IgD-negative memory B cell (primary cell): ENCODE measurements at regions not wholly inside any gene's neighbourhood (a gene's known extent, or its start where the extent isn't known, plus 50 kb on each side); places are given as distances from the start of the nearest gene placed in this dataset.
"Not testable (repeated sequence)": the region's sequence is repeated elsewhere in the genome, so short reads cannot be mapped to it uniquely, and the experiment has no call there.

Experiments
- H3K27ac Mint-ChIP-seq, 3 donors: one replicate each; pipeline ENCODE4 v1.8.0; 2020 to 2022; ENCODE audit warnings: mild to moderate bottlenecking in 3 of 3, mixed read lengths in 3 of 3, moderate library complexity in 1 of 3
- H3K27me3 Mint-ChIP-seq: one replicate; pipeline ENCODE4 v1.8.0; 2021; ENCODE audit warnings: mixed read lengths
- H3K36me3 Mint-ChIP-seq: one replicate; pipeline ENCODE4 v1.8.0; 2020; ENCODE audit warnings: mild to moderate bottlenecking, mixed read lengths
- H3K4me1 Mint-ChIP-seq, 3 donors: one replicate each; pipeline ENCODE4 v1.8.0; 2020 to 2022; ENCODE audit warnings: mixed read lengths in 3 of 3, mild to moderate bottlenecking in 1 of 3
- H3K4me3 Mint-ChIP-seq, 4 donors: one replicate each; pipeline ENCODE4 v1.8.0; 2020 to 2022; ENCODE audit warnings: mild to moderate bottlenecking in 4 of 4, mixed read lengths in 4 of 4, moderate library complexity in 3 of 4
- H3K9me3 Mint-ChIP-seq, 3 donors: one replicate each; pipeline ENCODE4 v1.8.0; 2020 to 2021; ENCODE audit warnings: mixed read lengths in 3 of 3, mild to moderate bottlenecking in 1 of 3

- peaks cover 0 to 1% (median 0%) of the 10 kb centered on the region in 3 donors for H3K4me1 Mint-ChIP-seq
- H3K27ac Mint-ChIP-seq, result no peak overlapping the region
- H3K9me3 Mint-ChIP-seq, result peaks cover 0 to 7% (median 1%) of the 10 kb centered on the region in 3 donors
- no peaks in the 10 kb centered on the region for H3K36me3 Mint-ChIP-seq
- no peaks in the 10 kb centered on the region for H3K27me3 Mint-ChIP-seq
- no peak overlapping the region for H3K4me3 Mint-ChIP-seq
Measured at GRCh38 chr13:58254943-58255342, 623.4 kb downstream of the PCDH17 start.

- no peak overlapping the region for H3K4me3 Mint-ChIP-seq
- H3K4me1 Mint-ChIP-seq, result peaks cover 0 to 2% (median 0%) of the 10 kb centered on the region in 3 donors
- H3K27ac Mint-ChIP-seq, result no peak overlapping the region
- H3K27me3 Mint-ChIP-seq, result no peaks in the 10 kb centered on the region
- peaks cover 1% of the 10 kb centered on the region for H3K36me3 Mint-ChIP-seq
- H3K9me3 Mint-ChIP-seq, result peaks cover 2 to 14% (median 2%) of the 10 kb centered on the region in 3 donors
Measured at GRCh38 chr13:58266271-58266670, 634.7 kb downstream of the PCDH17 start.

GRCh38 chr13:58298556-58299135, 667.1 kb downstream of the PCDH17 start:
- Mint-ChIP-seq H3K27ac (no peak overlapping the region), H3K27me3 (no peaks in the 10 kb centered on the region), H3K4me1 (no peaks in the 10 kb centered on the region), H3K36me3 (no peaks in the 10 kb centered on the region), H3K4me3 (no peak overlapping the region), H3K9me3 (peaks cover 0 to 6% (median 0%) of the 10 kb centered on the region in 3 donors)

- H3K27ac Mint-ChIP-seq, result no peak overlapping the region
- H3K4me1 Mint-ChIP-seq, result no peaks in the 10 kb centered on the region
- no peaks in the 10 kb centered on the region for H3K36me3 Mint-ChIP-seq
- no peak overlapping the region for H3K4me3 Mint-ChIP-seq
- H3K9me3 Mint-ChIP-seq, result peaks cover 0 to 6% (median 0%) of the 10 kb centered on the region in 3 donors
- no peaks in the 10 kb centered on the region for H3K27me3 Mint-ChIP-seq
Measured at GRCh38 chr13:58300224-58300623, 668.7 kb downstream of the PCDH17 start.

GRCh38 chr13:58300974-58301681, 669.6 kb downstream of the PCDH17 start:
- no peak overlapping the region for H3K4me3 Mint-ChIP-seq
- no peaks in the 10 kb centered on the region for H3K36me3 Mint-ChIP-seq
- H3K27ac Mint-ChIP-seq, result no peak overlapping the region
- no peaks in the 10 kb centered on the region for H3K4me1 Mint-ChIP-seq
- H3K27me3 Mint-ChIP-seq, result no peaks in the 10 kb centered on the region
- peaks cover 0 to 6% (median 0%) of the 10 kb centered on the region in 3 donors for H3K9me3 Mint-ChIP-seq

GRCh38 chr13:58302349-58302748, 670.8 kb downstream of the PCDH17 start:
- H3K4me3 Mint-ChIP-seq, result no peak overlapping the region
- no peaks in the 10 kb centered on the region for H3K27me3 Mint-ChIP-seq
- H3K27ac Mint-ChIP-seq, result no peak overlapping the region
- H3K4me1 Mint-ChIP-seq, result no peaks in the 10 kb centered on the region
- no peaks in the 10 kb centered on the region for H3K9me3 Mint-ChIP-seq
- no peaks in the 10 kb centered on the region for H3K36me3 Mint-ChIP-seq

- no peaks in the 10 kb centered on the region for H3K4me1 Mint-ChIP-seq
- H3K9me3 Mint-ChIP-seq, result peaks cover 0 to 1% (median 0%) of the 10 kb centered on the region in 3 donors
- H3K4me3 Mint-ChIP-seq, result no peak overlapping the region
- no peaks in the 10 kb centered on the region for H3K27me3 Mint-ChIP-seq
- no peaks in the 10 kb centered on the region for H3K36me3 Mint-ChIP-seq
- H3K27ac Mint-ChIP-seq, result no peak overlapping the region
Measured at GRCh38 chr13:58306062-58306461, 674.5 kb downstream of the PCDH17 start.

GRCh38 chr13:58313219-58313618, 681.7 kb downstream of the PCDH17 start:
- H3K9me3 Mint-ChIP-seq, result peaks cover 1 to 12% (median 1%) of the 10 kb centered on the region in 3 donors
- no peak overlapping the region for H3K4me3 Mint-ChIP-seq
- no peak overlapping the region for H3K27ac Mint-ChIP-seq
- no peaks in the 10 kb centered on the region for H3K4me1 Mint-ChIP-seq
- no peaks in the 10 kb centered on the region for H3K27me3 Mint-ChIP-seq
- H3K36me3 Mint-ChIP-seq, result no peaks in the 10 kb centered on the region

- Mint-ChIP-seq H3K27ac (no peak overlapping the region), H3K4me1 (no peaks in the 10 kb centered on the region), H3K4me3 (no peak overlapping the region), H3K9me3 (peaks cover 1 to 11% (median 3%) of the 10 kb centered on the region in 3 donors), H3K36me3 (no peaks in the 10 kb centered on the region), H3K27me3 (no peaks in the 10 kb centered on the region)
Measured at GRCh38 chr13:58318495-58319167, 687.1 kb downstream of the PCDH17 start.

GRCh38 chr13:58324161-58324560, 692.6 kb downstream of the PCDH17 start:
- Mint-ChIP-seq H3K36me3 (no peaks in the 10 kb centered on the region), H3K27ac (no peak overlapping the region), H3K4me3 (no peak overlapping the region), H3K4me1 (no peaks in the 10 kb centered on the region), H3K27me3 (no peaks in the 10 kb centered on the region), H3K9me3 (peaks cover 2 to 3% (median 3%) of the 10 kb centered on the region in 3 donors)

GRCh38 chr13:58329746-58330145, 698.2 kb downstream of the PCDH17 start:
- H3K27me3 Mint-ChIP-seq, result no peaks in the 10 kb centered on the region
- H3K4me3 Mint-ChIP-seq, result no peak overlapping the region
- H3K4me1 Mint-ChIP-seq, result no peaks in the 10 kb centered on the region
- H3K36me3 Mint-ChIP-seq, result no peaks in the 10 kb centered on the region
- H3K9me3 Mint-ChIP-seq, result peaks cover 0 to 6% (median 0%) of the 10 kb centered on the region in 3 donors
- H3K27ac Mint-ChIP-seq, result no peak overlapping the region

- H3K36me3 Mint-ChIP-seq, result no peaks in the 10 kb centered on the region
- H3K4me1 Mint-ChIP-seq, result no peaks in the 10 kb centered on the region
- no peak overlapping the region for H3K4me3 Mint-ChIP-seq
- H3K27ac Mint-ChIP-seq, result no peak overlapping the region
- no peaks in the 10 kb centered on the region for H3K27me3 Mint-ChIP-seq
- peaks cover 0 to 21% (median 2%) of the 10 kb centered on the region in 3 donors for H3K9me3 Mint-ChIP-seq
Measured at GRCh38 chr13:58340895-58341294, 709.4 kb downstream of the PCDH17 start.

- Mint-ChIP-seq H3K36me3 (no peaks in the 10 kb centered on the region), H3K27ac (no peak overlapping the region), H3K4me1 (no peaks in the 10 kb centered on the region), H3K4me3 (no peak overlapping the region), H3K9me3 (peaks cover 0 to 21% (median 2%) of the 10 kb centered on the region in 3 donors), H3K27me3 (no peaks in the 10 kb centered on the region)
Measured at GRCh38 chr13:58341318-58341717, 709.8 kb downstream of the PCDH17 start.

GRCh38 chr13:58343076-58343475, 711.5 kb downstream of the PCDH17 start:
- Mint-ChIP-seq H3K27ac (no peak overlapping the region), H3K4me1 (no peaks in the 10 kb centered on the region), H3K27me3 (no peaks in the 10 kb centered on the region), H3K9me3 (peaks cover 0 to 21% (median 2%) of the 10 kb centered on the region in 3 donors), H3K4me3 (no peak overlapping the region), H3K36me3 (no peaks in the 10 kb centered on the region)

- peak overlapping the region in 1 of 3 donors; percentile 78 for H3K27ac Mint-ChIP-seq
- not testable (repeated sequence) for H3K9me3 Mint-ChIP-seq, H3K4me1 Mint-ChIP-seq, H3K4me3 Mint-ChIP-seq, H3K27me3 Mint-ChIP-seq, H3K36me3 Mint-ChIP-seq
Measured at GRCh38 chr13:58352100-58352499, 720.6 kb downstream of the PCDH17 start.
